ENCODE measurements at regions not wholly inside any gene's neighbourhood (a gene's known extent, or its start where the extent isn't known, plus 50 kb on each side); places are given as distances from the start of the nearest gene placed in this dataset.

DNA sequence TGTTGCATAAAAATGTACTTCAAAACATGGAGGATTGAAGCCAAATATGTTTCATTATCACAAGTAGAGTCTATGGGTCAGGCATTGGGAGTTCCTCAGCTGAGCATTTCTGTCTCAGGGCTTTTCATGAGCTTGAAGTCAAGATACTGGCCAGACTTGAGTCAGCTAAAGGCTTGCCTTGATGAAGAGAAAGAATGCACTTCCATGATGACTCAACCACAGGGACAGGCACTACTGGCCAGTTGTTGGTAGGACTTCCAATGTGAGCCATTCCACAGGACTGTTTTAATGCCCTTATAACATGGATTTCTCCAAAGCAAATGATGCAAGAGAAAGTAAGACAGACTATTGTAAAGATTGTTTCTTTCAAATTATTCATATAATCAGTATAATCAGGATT, 895.6 kb downstream of the RAB28 start:
- TF ChIP-seq, protein P1, sequence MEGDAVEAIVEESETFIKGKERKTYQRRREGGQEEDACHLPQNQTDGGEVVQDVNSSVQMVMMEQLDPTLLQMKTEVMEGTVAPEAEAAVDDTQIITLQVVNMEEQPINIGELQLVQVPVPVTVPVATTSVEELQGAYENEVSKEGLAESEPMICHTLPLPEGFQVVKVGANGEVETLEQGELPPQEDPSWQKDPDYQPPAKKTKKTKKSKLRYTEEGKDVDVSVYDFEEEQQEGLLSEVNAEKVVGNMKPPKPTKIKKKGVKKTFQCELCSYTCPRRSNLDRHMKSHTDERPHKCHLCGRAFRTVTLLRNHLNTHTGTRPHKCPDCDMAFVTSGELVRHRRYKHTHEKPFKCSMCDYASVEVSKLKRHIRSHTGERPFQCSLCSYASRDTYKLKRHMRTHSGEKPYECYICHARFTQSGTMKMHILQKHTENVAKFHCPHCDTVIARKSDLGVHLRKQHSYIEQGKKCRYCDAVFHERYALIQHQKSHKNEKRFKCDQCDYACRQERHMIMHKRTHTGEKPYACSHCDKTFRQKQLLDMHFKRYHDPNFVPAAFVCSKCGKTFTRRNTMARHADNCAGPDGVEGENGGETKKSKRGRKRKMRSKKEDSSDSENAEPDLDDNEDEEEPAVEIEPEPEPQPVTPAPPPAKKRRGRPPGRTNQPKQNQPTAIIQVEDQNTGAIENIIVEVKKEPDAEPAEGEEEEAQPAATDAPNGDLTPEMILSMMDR (IDR thresholded peaks at IDR 0.05): no peak
- no peak for TF ChIP-seq POLR2A (IDR thresholded peaks at IDR 0.05)
